ENCODE measurements at regions not wholly inside any gene's neighbourhood (a gene's known extent, or its start where the extent isn't known, plus 50 kb on each side); places are given as distances from the start of the nearest gene placed in this dataset.

- Histone ChIP-seq H3K4me3 (no peak overlapping the region), H3K4me1 (no peaks in the 10 kb centered on the region), H3K27ac (no peak overlapping the region), H3K9me3 (no peaks in the 10 kb centered on the region), H3K27me3 (ENCODE audit: low read depth) (no peaks in the 10 kb centered on the region), H3K36me3 (no peaks in the 10 kb centered on the region)
- ATAC-seq (no peak), DNase-seq (no peak)
- TF ChIP-seq CTCF (IDR thresholded peaks at IDR 0.05), result no peak
- intact Hi-C loops (cut with DNase I), result no loop called here
These were observed 352.2 kb upstream of the OBI1 start for GRCh38 chr13:79011179-79011578.

- DNase-seq, result no peak
- no peaks in the 10 kb centered on the region for H3K36me3 ChIP-seq
- intact Hi-C loops (cut with DNase I), result no loop called here
- H3K4me3 ChIP-seq, result no peak overlapping the region
- no peak overlapping the region for H3K27ac ChIP-seq
- ATAC-seq, result no peak
- H3K27me3 ChIP-seq (ENCODE audit: low read depth), result no peaks in the 10 kb centered on the region
- no peaks in the 10 kb centered on the region for H3K9me3 ChIP-seq
- TF ChIP-seq CTCF (IDR thresholded peaks at IDR 0.05), result no peak
- H3K4me1 ChIP-seq, result no peaks in the 10 kb centered on the region
These were observed 345.3 kb upstream of the OBI1 start for GRCh38 chr13:79003989-79004898.

- no peak for DNase-seq
- Histone ChIP-seq H3K36me3 (no peaks in the 10 kb centered on the region), H3K4me3 (no peak overlapping the region), H3K4me1 (no peaks in the 10 kb centered on the region), H3K27ac (no peak overlapping the region), H3K27me3 (ENCODE audit: low read depth) (no peaks in the 10 kb centered on the region), H3K9me3 (no peaks in the 10 kb centered on the region)
- intact Hi-C loops (cut with DNase I), result no loop called here
- ATAC-seq, result no peak
- TF ChIP-seq CTCF (IDR thresholded peaks at IDR 0.05), result no peak
These were observed 340.5 kb upstream of the OBI1 start for GRCh38 chr13:78999494-78999893.

- Histone ChIP-seq H3K9me3 (no peaks in the 10 kb centered on the region), H3K4me3 (no peak overlapping the region), H3K27me3 (ENCODE audit: low read depth) (no peaks in the 10 kb centered on the region), H3K36me3 (no peaks in the 10 kb centered on the region), H3K4me1 (no peaks in the 10 kb centered on the region), H3K27ac (no peak overlapping the region)
- ATAC-seq, result no peak
- intact Hi-C loops (cut with DNase I), result no loop called here
- TF ChIP-seq CTCF (IDR thresholded peaks at IDR 0.05), result no peak
- no peak for DNase-seq
These were observed 339.8 kb upstream of the OBI1 start for GRCh38 chr13:78998630-78999315.

- Histone ChIP-seq H3K4me3 (no peak overlapping the region), H3K9me3 (no peaks in the 10 kb centered on the region), H3K27ac (no peak overlapping the region), H3K36me3 (no peaks in the 10 kb centered on the region), H3K27me3 (ENCODE audit: low read depth) (no peaks in the 10 kb centered on the region), H3K4me1 (no peaks in the 10 kb centered on the region)
- no peak for DNase-seq
- no peak for TF ChIP-seq CTCF (IDR thresholded peaks at IDR 0.05)
- ATAC-seq, result no peak
- intact Hi-C loops (cut with DNase I), result no loop called here
These were observed 339.1 kb upstream of the OBI1 start for GRCh38 chr13:78997902-78998629.

Measured in lower lobe of right lung (tissue), 2 donors.